Ovary (tissue), 7 donors: ENCODE measurements at regions not wholly inside any gene's neighbourhood (a gene's known extent, or its start where the extent isn't known, plus 50 kb on each side); places are given as distances from the start of the nearest gene placed in this dataset.

Experiments
- DNase-seq, 5 donors: peaks; one replicate each; pipeline ENCODE4 v3.0.0-alpha.2; 2019 to 2020
- H3K27ac ChIP-seq, 2 donors: fragments of 200-600 bp; one replicate each; pipeline versions ENCODE4 v1.5.1 to v1.8.0; 2019 to 2022
- H3K27me3 ChIP-seq: fragments of 200-600 bp; one replicate; pipeline ENCODE4 v1.8.0; 2022
- H3K36me3 ChIP-seq: fragments of 200-600 bp; sonication (generic); one replicate; pipeline ENCODE4 v1.5.1; 2019
- H3K4me1 ChIP-seq: one replicate; pipeline ENCODE4 v1.8.1; 2013; ENCODE audit warnings: mild to moderate bottlenecking, moderate library complexity; ENCODE audit not compliant: insufficient read depth
- H3K4me3 ChIP-seq: fragments of 200-600 bp; sonication (generic); one replicate; pipeline ENCODE4 v1.5.1; 2017
- H3K9me3 ChIP-seq, 2 donors: fragments of 200-600 bp in 1 of 2; sonication (generic) in 1 of 2; one replicate each; pipeline versions ENCODE4 v1.5.1 to v1.8.1; 2013 to 2019; ENCODE audit warnings: mild to moderate bottlenecking in 1 of 2, moderate library complexity in 1 of 2
- EP300 ChIP-seq: sonication (generic); formaldehyde crosslinking; IDR thresholded peaks from one replicate; pipeline ENCODE4 v1.6.1; 2017; ENCODE audit warnings: antibody characterized with exemption
- POLR2A ChIP-seq: fragments of 450-650 bp; IDR thresholded peaks from one replicate; pipeline ENCODE4 v1.6.1; 2017; ENCODE audit warnings: antibody characterized with exemption, mild to moderate bottlenecking, moderate library complexity
- WGBS, 3 donors: extraction: QIAGEN DNeasy Blood & Tissue Kit in 1 of 3; methylation state at CpG; one replicate each; pipeline versions ENCODE4 v1.1.5 to v1.1.7; 2013 to 2017; 5-methylcytosine and 5-hydroxymethylcytosine counted together
- intact Hi-C, 4 donors: fragments of 100-400 bp; cut with DNase I; formaldehyde crosslinking; loops; one replicate each; pipeline versions ENCODE4 v1.11.0 to v1.15.1; 2022 to 2023
- TF ChIP-seq, protein P1 (sequence below), 3 donors: fragments of 450-650 bp in 2 of 3; fragments of 200-600 bp in 1 of 3; IDR thresholded peaks; one replicate each; pipeline versions ENCODE4 v1.5.1 to v1.8.0; 2016 to 2022; ENCODE audit warnings: antibody characterized with exemption in 3 of 3, mild to moderate bottlenecking in 1 of 3
- donor health status: DM: no; HTN: no; CAD: no; lungs with moderate emphysema.
- donor health status: DM: no; HTN: no; CAD: no.
- donor health status: Bipolar disorder and iron deficiency.
- donor health status: DM: no; HTN: no; CAD: no.
- donor health status: DM: yes; HTN: yes; CAD: no.

DNA sequence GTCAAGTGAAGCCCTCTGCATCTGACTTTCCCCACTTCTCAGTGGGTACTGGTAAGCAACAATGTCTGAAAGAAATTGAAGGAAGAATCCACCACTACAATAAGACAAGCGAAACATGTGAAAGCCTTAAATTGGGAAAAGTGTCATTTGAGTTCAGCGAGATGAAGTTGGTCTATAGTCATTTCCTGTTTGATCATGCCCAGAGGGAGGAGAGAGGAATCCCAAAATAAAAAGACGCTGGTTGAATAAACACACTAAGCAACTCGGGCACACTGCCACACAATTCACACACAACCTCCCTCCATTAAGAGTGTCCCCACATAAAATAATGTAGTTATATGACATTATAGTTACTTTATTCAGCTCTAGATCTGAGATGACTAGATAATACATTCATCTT lies 166.1 kb downstream of the CBLN2 start:
- TF ChIP-seq POLR2A = no peak
- no peak for TF ChIP-seq EP300
- TF ChIP-seq, protein P1, sequence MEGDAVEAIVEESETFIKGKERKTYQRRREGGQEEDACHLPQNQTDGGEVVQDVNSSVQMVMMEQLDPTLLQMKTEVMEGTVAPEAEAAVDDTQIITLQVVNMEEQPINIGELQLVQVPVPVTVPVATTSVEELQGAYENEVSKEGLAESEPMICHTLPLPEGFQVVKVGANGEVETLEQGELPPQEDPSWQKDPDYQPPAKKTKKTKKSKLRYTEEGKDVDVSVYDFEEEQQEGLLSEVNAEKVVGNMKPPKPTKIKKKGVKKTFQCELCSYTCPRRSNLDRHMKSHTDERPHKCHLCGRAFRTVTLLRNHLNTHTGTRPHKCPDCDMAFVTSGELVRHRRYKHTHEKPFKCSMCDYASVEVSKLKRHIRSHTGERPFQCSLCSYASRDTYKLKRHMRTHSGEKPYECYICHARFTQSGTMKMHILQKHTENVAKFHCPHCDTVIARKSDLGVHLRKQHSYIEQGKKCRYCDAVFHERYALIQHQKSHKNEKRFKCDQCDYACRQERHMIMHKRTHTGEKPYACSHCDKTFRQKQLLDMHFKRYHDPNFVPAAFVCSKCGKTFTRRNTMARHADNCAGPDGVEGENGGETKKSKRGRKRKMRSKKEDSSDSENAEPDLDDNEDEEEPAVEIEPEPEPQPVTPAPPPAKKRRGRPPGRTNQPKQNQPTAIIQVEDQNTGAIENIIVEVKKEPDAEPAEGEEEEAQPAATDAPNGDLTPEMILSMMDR (IDR thresholded peaks at IDR 0.05) = no peak
- 50 to 72% (median 64%) methylated on average over 4 of the region's 4 CpGs for WGBS, 3 donors
- H3K4me1 ChIP-seq = no peaks in the 10 kb centered on the region
- no peaks in the 10 kb centered on the region for H3K36me3 ChIP-seq
- H3K9me3 ChIP-seq = no peaks in the 10 kb centered on the region
- intact Hi-C loops = no loop called here
- no peak for DNase-seq
- no peak overlapping the region for H3K27ac ChIP-seq
- H3K4me3 ChIP-seq = no peak overlapping the region
- H3K27me3 ChIP-seq = no peaks in the 10 kb centered on the region

DNA sequence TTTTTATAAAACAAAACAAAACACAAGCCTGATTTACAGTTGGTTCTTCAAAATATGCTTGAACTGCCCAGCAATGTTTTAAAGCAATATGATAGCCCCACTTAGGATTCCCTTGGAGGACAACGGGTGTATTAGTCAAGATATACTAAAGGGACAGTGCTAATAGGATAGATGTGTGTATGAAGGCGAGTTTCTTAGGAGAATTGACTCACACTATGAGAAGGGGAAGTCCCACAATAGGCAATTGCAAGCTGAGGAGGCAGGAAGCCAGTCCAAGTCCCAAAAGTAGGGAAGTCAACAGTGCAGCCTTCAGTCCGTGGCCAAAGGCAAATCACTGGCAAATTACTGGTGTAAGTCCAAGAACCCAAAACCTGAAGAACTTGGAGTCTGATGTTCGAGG lies 167.9 kb downstream of the CBLN2 start:
- H3K4me3 ChIP-seq = no peak overlapping the region
- intact Hi-C loops = no loop called here
- H3K4me1 ChIP-seq = no peaks in the 10 kb centered on the region
- H3K9me3 ChIP-seq = no peaks in the 10 kb centered on the region
- H3K36me3 ChIP-seq = no peaks in the 10 kb centered on the region
- H3K27me3 ChIP-seq = no peaks in the 10 kb centered on the region
- WGBS, 3 donors = 61 to 72% (median 69%) methylated on average over 4 of the region's 4 CpGs
- no peak for DNase-seq
- no peak overlapping the region for H3K27ac ChIP-seq
- TF ChIP-seq, protein P1 (IDR thresholded peaks at IDR 0.05) = no peak
- TF ChIP-seq EP300 (no peak), POLR2A (no peak)

DNA sequence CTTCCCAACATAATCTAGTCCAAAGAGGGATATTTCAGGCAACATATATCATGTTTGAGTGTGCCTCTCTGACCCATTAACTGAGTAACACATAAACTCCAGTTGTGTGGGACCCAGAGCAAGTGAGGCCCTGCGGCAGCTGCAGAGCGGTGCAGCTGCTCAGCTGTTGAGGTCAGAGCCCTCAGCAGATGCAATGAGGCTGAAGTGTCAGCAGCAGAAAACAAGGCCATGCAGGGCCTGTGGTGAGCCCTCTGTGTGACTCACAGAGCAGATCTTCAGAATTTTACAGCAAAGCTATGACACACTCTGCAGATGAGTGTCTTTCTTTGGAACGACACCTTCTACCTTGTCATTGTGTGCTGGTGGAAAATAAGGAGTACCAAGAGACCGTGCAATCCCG lies 168.5 kb downstream of the CBLN2 start:
- intact Hi-C loops = no loop called here
- 53 to 71% (median 61%) methylated on average over 5 of the region's 5 CpGs for WGBS, 3 donors

DNA sequence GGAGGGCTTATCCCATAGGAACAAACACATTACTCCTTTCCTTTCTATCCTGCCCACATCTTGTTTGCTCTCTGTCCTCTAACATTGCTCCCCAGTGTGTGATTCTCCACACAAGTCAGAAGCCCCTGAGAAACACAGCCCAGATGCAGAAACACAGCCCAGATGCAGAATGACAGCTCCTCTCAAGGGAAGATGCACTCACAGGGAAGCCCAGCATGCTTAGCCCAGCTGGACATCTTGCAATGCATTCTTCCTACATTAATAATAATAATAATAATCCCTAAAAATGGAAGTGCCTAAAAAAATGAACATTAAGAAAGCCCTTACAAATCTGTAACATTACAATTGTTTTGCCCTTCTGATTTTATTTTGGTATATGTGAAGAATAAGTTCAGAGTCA lies 172.1 kb downstream of the CBLN2 start:
- Histone ChIP-seq H3K36me3 (no peaks in the 10 kb centered on the region), H3K27ac (no peak overlapping the region), H3K4me1 (no peaks in the 10 kb centered on the region), H3K9me3 (no peaks in the 10 kb centered on the region), H3K4me3 (no peak overlapping the region), H3K27me3 (no peaks in the 10 kb centered on the region)
- TF ChIP-seq EP300 (no peak), POLR2A (no peak)
- TF ChIP-seq, protein P1 (IDR thresholded peaks at IDR 0.05) = no peak
- DNase-seq = no peak
- intact Hi-C loops = no loop called here

More for the DNA sequence above, 168.5 kb downstream of the CBLN2 start:
- Histone ChIP-seq H3K27ac (no peak overlapping the region), H3K27me3 (no peaks in the 10 kb centered on the region), H3K36me3 (no peaks in the 10 kb centered on the region), H3K4me1 (no peaks in the 10 kb centered on the region), H3K4me3 (no peak overlapping the region), H3K9me3 (no peaks in the 10 kb centered on the region)
- no peak for DNase-seq
- TF ChIP-seq EP300 = no peak
- no peak for TF ChIP-seq POLR2A
- TF ChIP-seq, protein P1 (IDR thresholded peaks at IDR 0.05) = no peak

DNA sequence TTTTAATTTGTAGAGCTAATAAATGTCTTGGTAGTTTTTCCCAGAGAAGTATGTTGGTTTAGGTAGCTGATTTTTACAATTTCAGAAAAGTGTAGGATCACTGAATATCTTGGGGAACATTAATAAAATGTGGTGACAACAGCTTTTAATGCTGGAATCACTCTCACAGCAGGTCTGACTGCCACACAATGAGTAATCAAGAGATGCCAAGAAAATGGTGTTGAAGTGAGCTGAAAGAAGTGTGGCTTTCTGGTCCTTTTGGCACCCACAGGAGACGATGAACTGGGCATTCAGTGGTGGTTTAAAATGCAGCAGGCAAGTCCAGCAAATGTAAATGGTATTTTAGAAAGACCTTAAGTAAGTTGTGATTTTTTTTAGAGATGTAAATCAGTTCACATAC lies 175.8 kb downstream of the CBLN2 start:
- no peak for DNase-seq
- WGBS, 3 donors = 52 to 58% (median 54%) methylated on average over 1 of the region's 1 CpG
- H3K27me3 ChIP-seq = no peaks in the 10 kb centered on the region
- no peaks in the 10 kb centered on the region for H3K4me1 ChIP-seq
- no peaks in the 10 kb centered on the region for H3K36me3 ChIP-seq
- H3K4me3 ChIP-seq = no peak overlapping the region
- no peak overlapping the region for H3K27ac ChIP-seq
- TF ChIP-seq, protein P1 (IDR thresholded peaks at IDR 0.05) = no peak
- TF ChIP-seq EP300 = no peak
- no peak for TF ChIP-seq POLR2A
- intact Hi-C loops = no loop called here
- no peaks in the 10 kb centered on the region for H3K9me3 ChIP-seq
